GM19043 (cell line): ENCODE measurements at regions not wholly inside any gene's neighbourhood (a gene's known extent, or its start where the extent isn't known, plus 50 kb on each side); places are given as distances from the start of the nearest gene placed in this dataset.

Source experiments
- ATAC-seq: cut with Tn5 transposase; IDR thresholded peaks from one replicate; pipeline ENCODE4 v1.9.1; 2021; ENCODE audit warnings: low read depth; ENCODE audit not compliant: unreplicated experiment

DNA sequence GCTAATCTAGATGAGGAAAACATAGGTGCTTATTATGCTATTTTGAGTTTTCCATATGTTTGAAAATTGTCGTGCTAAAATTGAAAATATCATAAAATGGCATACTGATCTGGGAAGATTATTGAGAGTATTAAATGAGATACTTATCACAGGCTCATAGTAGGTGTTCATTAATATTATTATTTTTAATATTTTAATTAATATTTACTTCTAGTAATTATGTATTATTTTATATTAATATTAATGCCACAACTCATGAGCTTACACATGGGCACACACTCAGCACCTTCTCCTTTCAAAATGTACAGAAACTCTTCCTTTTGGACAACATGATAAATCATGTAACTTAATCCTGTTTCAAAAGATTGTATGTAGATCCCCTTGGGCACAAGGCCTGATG lies 223.6 kb downstream of the RAB28 start:
- no peak for ATAC-seq

DNA sequence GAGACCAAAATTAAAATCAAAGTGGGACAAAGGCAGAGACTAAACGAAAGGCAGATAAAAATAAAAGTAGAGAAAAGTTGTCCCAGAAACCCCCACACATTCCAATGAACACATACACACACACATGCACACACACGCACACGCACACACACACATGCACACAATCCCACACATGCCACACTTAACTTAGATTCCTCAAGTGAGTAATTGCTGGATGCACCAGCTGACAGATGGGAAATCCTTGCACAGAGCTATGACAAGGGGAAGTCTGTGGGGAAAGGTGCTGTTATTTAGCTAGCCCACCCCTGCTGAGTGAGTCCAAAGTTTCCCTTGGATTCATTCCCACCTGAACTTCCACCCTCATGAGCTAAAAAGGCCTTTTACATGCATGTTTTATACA lies 233.9 kb downstream of the RAB28 start:
- ATAC-seq = no peak

GRCh38 chr4:13248621-13249298 lies 235.4 kb downstream of the RAB28 start:
- ATAC-seq = no peak

DNA sequence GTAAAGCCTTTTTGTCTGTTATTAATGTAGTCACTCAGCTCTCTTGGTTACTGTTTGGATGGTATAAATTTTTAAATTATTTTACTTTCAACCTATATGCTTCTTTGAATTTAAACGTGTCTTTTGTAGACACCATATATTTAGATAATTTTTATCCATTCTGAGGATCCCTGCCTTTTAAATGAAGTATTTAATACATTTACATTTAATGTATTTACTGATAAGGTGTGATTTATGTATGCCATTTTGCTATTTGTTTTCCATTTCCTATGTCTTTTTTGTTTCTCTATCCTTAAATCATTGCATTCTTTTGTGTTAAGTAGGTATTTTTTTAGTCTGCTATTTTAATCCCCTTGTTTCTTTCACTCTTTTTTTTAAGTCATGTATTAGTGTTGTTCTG lies 238.0 kb downstream of the RAB28 start:
- ATAC-seq = no peak

DNA sequence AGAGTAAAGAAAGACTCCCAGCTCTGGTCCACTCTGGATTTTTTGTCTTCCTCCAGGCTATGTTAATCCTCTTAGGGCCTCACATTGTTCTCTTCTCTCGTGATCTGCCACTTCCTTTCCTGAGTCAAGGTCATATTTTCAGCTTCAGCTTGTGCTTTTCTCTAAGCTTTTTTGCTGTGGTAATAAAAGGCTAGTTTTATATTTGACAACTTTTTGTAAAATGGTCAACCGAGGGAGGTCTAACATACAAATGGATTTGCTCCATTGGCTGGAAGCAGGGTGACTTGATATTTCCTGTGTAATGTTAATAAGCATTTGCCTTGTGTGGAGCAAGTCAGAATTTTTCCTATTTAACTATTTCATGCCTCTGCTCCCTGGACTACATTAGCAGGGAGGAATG lies 239.7 kb downstream of the RAB28 start:
- no peak for ATAC-seq

DNA sequence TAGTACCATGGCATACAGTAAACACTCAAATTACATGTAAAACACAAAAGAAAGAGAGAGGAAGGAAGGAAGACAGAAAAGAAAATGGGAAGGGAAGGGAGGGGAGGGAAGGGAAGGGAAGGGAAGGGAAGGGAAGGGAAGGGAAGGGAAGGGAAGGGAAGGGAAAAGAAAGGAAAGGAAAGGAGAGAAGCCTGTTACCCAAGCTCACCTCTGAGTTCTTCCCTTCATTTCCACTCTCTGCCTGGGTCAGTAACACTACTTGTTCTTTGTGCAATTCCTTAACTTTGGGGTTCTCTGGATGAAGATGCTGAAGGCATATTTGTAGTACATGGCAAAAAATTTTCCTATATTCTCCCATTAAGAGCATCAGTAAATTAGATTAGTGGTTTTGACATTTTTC lies 241.0 kb downstream of the RAB28 start:
- no peak for ATAC-seq

DNA sequence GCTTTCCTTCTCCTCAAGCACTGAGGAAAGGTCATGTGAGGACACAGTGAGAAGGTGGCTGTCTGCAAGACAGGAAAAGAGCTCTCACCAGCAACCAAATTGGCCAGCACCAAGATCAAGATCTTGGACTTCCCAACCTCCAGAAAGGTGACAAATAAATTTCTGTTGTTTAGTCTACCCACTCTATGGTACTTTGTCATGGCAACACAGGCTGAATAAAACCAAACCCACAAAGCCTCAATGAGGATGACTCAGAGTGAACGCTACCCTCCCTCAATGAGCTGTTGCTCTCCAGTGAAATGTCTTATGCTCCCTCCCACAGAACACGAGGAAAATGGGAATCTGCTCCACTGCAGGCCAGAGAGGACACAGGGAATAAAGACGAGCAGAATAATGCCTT lies 244.1 kb downstream of the RAB28 start:
- ATAC-seq = no peak

DNA sequence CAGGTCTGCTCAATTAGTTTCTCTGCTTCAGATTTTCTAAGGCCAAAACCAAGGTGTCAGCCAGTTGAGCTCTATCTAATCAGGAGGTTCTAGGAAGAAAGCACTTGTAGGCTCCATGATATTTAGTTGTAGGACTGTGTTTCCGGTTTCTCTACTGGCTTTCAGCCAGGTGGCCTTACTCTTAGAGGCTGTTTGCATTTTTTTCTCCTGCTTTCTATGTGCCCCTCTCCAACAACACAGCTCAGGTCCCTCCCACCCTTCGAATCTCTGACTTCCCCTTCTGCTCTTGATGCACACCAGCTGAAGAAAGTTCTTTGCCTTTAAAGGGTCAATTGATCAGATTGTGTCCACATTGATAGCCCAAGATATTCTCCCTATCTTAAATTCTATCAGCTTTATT lies 245.2 kb downstream of the RAB28 start:
- no peak for ATAC-seq

GRCh38 chr4:13236485-13236884 lies 247.7 kb downstream of the RAB28 start:
- no peak for ATAC-seq

DNA sequence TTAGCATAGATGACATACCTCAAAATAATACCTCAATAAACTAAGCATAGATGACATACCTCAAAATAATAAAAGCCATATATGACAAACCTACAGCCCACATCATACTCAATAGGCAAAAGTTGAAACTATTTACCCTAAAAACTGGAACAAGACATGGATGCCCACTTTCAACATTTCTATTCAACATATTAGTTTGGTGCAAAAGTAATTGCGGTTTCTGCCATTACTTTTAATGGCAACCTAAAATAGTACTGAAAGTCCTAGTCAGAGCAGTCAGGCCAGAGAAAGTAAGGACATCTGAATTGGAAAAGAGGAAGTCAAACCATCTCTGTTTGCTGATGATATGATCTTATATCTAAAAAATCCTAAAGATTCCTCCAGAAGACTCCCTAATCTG lies 250.4 kb downstream of the RAB28 start:
- ATAC-seq = no peak

GRCh38 chr4:13219971-13220370 lies 264.2 kb downstream of the RAB28 start:
- ATAC-seq = no peak

- no peak for ATAC-seq
Measured at GRCh38 chr4:13218326-13218958, 265.7 kb downstream of the RAB28 start.

- ATAC-seq = no peak
Measured at GRCh38 chr4:13215560-13215959, 268.6 kb downstream of the RAB28 start.

DNA sequence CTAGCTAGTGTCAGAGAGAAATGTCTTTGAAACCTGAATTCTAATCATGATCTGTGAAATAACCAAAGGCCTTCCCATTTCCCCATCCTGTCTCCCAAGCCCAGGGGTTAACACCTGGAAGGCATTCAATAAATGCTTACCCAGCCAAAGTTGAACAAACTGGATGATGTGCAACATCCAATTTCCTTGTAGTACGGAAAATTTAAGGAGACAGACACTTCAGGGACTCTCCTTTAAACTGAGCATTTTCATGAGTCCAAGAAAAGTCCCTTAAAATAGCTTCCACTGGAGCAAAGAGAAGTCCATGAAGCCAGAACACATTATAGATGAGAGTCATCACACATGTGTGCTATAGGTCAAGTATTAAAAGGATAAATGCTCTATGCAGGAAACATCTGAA lies 271.2 kb downstream of the RAB28 start:
- ATAC-seq = no peak

DNA sequence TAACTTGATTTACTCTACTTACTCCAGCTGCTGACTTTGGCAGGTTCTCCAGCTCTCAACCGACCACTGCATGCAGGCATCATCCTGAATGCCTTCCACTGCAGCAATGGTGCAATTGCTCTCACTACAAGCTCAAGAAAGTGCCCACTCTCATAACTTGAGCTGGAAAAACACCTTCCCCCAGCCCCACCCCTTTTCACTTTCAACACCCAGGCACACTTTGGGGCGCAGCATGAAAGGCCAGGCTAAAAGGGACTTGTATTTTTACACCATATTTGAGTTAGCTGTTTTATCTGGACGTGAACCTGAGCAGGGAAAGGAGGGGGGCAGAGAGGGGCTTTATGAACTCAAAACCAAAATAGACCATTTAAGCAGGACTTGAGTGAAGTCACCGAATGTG lies 274.5 kb downstream of the RAB28 start:
- ATAC-seq = no peak

DNA sequence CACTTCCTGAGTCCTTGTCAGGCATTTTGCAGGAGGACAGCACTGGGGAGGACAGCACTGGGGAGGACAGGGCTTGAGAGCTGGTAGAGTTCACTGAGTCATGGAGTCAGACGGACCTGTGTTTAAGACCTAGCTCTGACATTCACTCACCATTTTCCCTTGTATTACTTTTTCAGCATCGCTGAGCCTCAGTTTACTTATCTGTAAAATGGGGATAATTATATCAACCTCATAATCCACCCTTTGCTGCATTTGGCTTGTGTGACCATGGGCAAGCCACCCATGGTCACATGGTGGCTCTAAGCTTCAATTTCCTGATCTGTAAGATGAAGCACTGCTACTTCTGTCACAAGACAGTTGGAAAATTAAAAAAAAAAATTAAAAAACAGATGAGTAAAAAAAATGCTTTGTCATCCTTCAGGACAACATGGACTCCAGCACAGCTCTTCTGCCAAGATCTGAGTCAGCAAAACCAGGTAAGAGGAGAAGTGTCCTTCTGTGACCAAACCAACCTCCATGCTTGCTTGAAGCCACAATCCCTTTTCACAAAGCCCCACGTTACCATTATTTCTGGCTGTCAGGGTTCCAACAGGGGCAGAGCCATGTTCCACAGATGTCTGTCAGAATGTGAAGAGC lies 275.5 kb downstream of the RAB28 start:
- ATAC-seq = no peak

- ATAC-seq = no peak
Measured at GRCh38 chr4:13207226-13207625, 276.9 kb downstream of the RAB28 start.

- no peak for ATAC-seq
Measured at GRCh38 chr4:13203101-13203500, 281.0 kb downstream of the RAB28 start.

- no peak for ATAC-seq
Measured at GRCh38 chr4:13202701-13203100, 281.4 kb downstream of the RAB28 start.

- no peak for ATAC-seq
Measured at GRCh38 chr4:13201241-13201640, 282.9 kb downstream of the RAB28 start.

- no peak for ATAC-seq
Measured at GRCh38 chr4:13196721-13197120, 287.4 kb downstream of the RAB28 start.

- ATAC-seq = no peak
Measured at GRCh38 chr4:13193662-13194061, 290.5 kb downstream of the RAB28 start.
